ENCODE measurements at regions not wholly inside any gene's neighbourhood (a gene's known extent, or its start where the extent isn't known, plus 50 kb on each side); places are given as distances from the start of the nearest gene placed in this dataset.

- TF ChIP-seq, protein P1, sequence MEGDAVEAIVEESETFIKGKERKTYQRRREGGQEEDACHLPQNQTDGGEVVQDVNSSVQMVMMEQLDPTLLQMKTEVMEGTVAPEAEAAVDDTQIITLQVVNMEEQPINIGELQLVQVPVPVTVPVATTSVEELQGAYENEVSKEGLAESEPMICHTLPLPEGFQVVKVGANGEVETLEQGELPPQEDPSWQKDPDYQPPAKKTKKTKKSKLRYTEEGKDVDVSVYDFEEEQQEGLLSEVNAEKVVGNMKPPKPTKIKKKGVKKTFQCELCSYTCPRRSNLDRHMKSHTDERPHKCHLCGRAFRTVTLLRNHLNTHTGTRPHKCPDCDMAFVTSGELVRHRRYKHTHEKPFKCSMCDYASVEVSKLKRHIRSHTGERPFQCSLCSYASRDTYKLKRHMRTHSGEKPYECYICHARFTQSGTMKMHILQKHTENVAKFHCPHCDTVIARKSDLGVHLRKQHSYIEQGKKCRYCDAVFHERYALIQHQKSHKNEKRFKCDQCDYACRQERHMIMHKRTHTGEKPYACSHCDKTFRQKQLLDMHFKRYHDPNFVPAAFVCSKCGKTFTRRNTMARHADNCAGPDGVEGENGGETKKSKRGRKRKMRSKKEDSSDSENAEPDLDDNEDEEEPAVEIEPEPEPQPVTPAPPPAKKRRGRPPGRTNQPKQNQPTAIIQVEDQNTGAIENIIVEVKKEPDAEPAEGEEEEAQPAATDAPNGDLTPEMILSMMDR (IDR thresholded peaks at IDR 0.05 in 8 of 11, conservative IDR thresholded peaks at IDR 0.05 in 3 of 11): no peak
- TF ChIP-seq POLR2AphosphoS5 (IDR thresholded peaks at IDR 0.05): no peak
- no peak for TF ChIP-seq POLR2A (IDR thresholded peaks at IDR 0.05)
Observed at GRCh38 chr12:127179176-127179575, 1087.8 kb upstream of the TMEM132C start.
